ENCODE measurements at regions not wholly inside any gene's neighbourhood (a gene's known extent, or its start where the extent isn't known, plus 50 kb on each side); places are given as distances from the start of the nearest gene placed in this dataset.

DNA sequence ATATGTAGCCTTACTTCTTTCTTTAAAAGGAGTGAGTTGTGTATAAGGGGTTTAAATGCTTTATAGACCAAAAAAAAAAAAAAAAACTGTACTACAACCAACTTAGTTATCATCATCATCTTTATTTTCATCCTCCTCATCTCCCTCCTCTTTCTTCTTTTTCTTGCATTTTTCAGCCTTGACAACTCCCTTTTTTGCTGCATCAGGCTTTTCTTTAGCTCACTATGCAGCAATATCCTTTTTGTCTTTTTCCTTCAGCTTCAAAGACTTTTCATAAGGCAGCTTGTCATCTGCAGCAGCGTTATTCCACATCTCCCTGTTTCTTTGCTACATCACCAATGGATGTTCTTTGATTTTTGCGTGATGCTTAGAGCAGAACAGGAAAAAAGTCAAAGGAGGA lies 526.0 kb downstream of the ZNF608 start:
- TF ChIP-seq CBX2 (IDR thresholded peaks at IDR 0.05; ENCODE audit: low read depth, low read length) (no peak), CBX2 (CRISPR knock-in tag; IDR thresholded peaks at IDR 0.05; ENCODE audit: low read depth) (no peak), MAFF (IDR thresholded peaks at IDR 0.05; ENCODE audit: low read depth, low read length) (peak; percentile 55; the same call in 1 of the 2 replicates), MAFK (conservative IDR thresholded peaks at IDR 0.05 in 1 of 2, IDR thresholded peaks at IDR 0.05 in 1 of 2; ENCODE audit: low read length in 2 of 2) (peak; percentile 25 to 66; a peak in 2 of 4 replicates), KDM2A (CRISPR knock-in tag; IDR thresholded peaks at IDR 0.05; ENCODE audit: borderline replicate concordance, low read depth) (no peak)
- H3K4me2 ChIP-seq (ENCODE audit: low read depth, low read length): no peak overlapping the region
- ATAC-seq (no peak), FAIRE-seq (no peak), DNase-seq (ENCODE audit: low spot score) (no peak)
- no peaks in the 10 kb centered on the region for H3K36me3 ChIP-seq (replicated peaks in 1 of 2; ENCODE audit: control insufficient read depth in 1 of 2, insufficient read depth in 2 of 2, low read length in 2 of 2)
- H4K20me1 ChIP-seq (ENCODE audit: insufficient read depth, low read length): no peaks in the 10 kb centered on the region
- no peaks in the 10 kb centered on the region for H3K4me1 ChIP-seq (ENCODE audit: insufficient read depth, low read length)
- ChIA-PET POLR2A (no interaction called here), CTCF (ENCODE audit: low intra/inter-chr PET ratio, low total read pairs) (no interaction called here)
- no peaks in the 10 kb centered on the region for H3K9me3 ChIP-seq (ENCODE audit: low read length)
- WGBS (ENCODE audit: low lambda C conversion rate): 29% methylated on average over 2 of the region's 2 CpGs
- H2AFZ ChIP-seq (ENCODE audit: low read length): no peak overlapping the region
- in situ Hi-C loops (cut with HindIII; ENCODE audit: extremely low pct_ligation_motif_present, low pct_unique_long_range_greater_than_20kb) (no loop called here), intact Hi-C loops (cut with micrococcal nuclease; ENCODE audit: unreplicated experiment) (no loop called here)
- H3K27me3 ChIP-seq (ENCODE audit: control insufficient read depth in 1 of 2, insufficient read depth in 2 of 2, low read length in 2 of 2): no peaks in the 10 kb centered on the region
- no peak overlapping the region for H3K4me3 ChIP-seq (replicated peaks in 1 of 3; ENCODE audit: insufficient read depth in 1 of 3, low read depth in 2 of 3, low read length in 3 of 3)
- H3K27ac ChIP-seq (ENCODE audit: extremely low read length, insufficient read depth, low read length): no peak overlapping the region
- no TSS peak for BruUV-seq (replicated peaks)
- no peak overlapping the region for H3K9ac ChIP-seq (ENCODE audit: insufficient read depth, low read depth, low read length)
- no peaks in the 10 kb centered on the region for H3K79me2 ChIP-seq (ENCODE audit: insufficient read depth, low read length)

DNA sequence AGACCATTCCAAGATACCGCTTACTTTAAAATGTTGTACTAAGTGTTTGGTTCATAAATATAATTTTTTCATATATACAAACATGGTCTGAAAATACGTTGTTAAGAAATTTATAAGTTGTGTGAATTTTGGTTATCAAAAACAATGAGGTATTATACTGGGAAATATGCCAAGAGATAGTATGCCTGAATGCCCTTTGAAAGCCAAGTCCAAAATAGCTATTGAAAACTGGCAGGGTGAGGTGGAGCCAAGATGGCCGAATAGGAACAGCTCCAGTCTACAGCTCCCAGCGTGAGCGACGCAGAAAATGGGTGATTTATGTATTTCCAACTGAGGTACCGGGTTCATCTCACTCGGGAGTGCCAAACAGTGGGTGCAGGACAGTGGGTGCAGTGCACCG lies 533.5 kb downstream of the ZNF608 start:
- H3K27ac ChIP-seq (ENCODE audit: extremely low read length, insufficient read depth, low read length): no peak overlapping the region
- H3K9me3 ChIP-seq (ENCODE audit: low read length): 0 out of 2 replicates have a peak, but pooled peaks cover 8% of the 10 kb centered on the region
- WGBS (ENCODE audit: low lambda C conversion rate): 29% methylated on average over 4 of the region's 9 CpGs
- in situ Hi-C loops (cut with HindIII; ENCODE audit: extremely low pct_ligation_motif_present, low pct_unique_long_range_greater_than_20kb): no loop called here
- no peaks in the 10 kb centered on the region for H3K36me3 ChIP-seq (replicated peaks in 1 of 2; ENCODE audit: control insufficient read depth in 1 of 2, insufficient read depth in 2 of 2, low read length in 2 of 2)
- ChIA-PET POLR2A (no interaction called here), CTCF (ENCODE audit: low intra/inter-chr PET ratio, low total read pairs) (no interaction called here)
- H3K4me3 ChIP-seq (replicated peaks in 1 of 3; ENCODE audit: insufficient read depth in 1 of 3, low read depth in 2 of 3, low read length in 3 of 3): no peak overlapping the region
- no peak overlapping the region for H2AFZ ChIP-seq (ENCODE audit: low read length)
- H3K9ac ChIP-seq (ENCODE audit: insufficient read depth, low read depth, low read length): no peak overlapping the region
- BruUV-seq (replicated peaks): no TSS peak
- H3K4me2 ChIP-seq (ENCODE audit: low read depth, low read length): no peak overlapping the region
- DNase-seq (ENCODE audit: low spot score) (no peak), ATAC-seq (no peak), FAIRE-seq (no peak)
- no peaks in the 10 kb centered on the region for H3K27me3 ChIP-seq (ENCODE audit: control insufficient read depth in 1 of 2, insufficient read depth in 2 of 2, low read length in 2 of 2)
- no peaks in the 10 kb centered on the region for H3K4me1 ChIP-seq (ENCODE audit: insufficient read depth, low read length)
- no peaks in the 10 kb centered on the region for H3K79me2 ChIP-seq (ENCODE audit: insufficient read depth, low read length)
- intact Hi-C loops (cut with micrococcal nuclease; ENCODE audit: unreplicated experiment): no loop called here
- H4K20me1 ChIP-seq (ENCODE audit: insufficient read depth, low read length): no peaks in the 10 kb centered on the region
- TF ChIP-seq, protein P1, sequence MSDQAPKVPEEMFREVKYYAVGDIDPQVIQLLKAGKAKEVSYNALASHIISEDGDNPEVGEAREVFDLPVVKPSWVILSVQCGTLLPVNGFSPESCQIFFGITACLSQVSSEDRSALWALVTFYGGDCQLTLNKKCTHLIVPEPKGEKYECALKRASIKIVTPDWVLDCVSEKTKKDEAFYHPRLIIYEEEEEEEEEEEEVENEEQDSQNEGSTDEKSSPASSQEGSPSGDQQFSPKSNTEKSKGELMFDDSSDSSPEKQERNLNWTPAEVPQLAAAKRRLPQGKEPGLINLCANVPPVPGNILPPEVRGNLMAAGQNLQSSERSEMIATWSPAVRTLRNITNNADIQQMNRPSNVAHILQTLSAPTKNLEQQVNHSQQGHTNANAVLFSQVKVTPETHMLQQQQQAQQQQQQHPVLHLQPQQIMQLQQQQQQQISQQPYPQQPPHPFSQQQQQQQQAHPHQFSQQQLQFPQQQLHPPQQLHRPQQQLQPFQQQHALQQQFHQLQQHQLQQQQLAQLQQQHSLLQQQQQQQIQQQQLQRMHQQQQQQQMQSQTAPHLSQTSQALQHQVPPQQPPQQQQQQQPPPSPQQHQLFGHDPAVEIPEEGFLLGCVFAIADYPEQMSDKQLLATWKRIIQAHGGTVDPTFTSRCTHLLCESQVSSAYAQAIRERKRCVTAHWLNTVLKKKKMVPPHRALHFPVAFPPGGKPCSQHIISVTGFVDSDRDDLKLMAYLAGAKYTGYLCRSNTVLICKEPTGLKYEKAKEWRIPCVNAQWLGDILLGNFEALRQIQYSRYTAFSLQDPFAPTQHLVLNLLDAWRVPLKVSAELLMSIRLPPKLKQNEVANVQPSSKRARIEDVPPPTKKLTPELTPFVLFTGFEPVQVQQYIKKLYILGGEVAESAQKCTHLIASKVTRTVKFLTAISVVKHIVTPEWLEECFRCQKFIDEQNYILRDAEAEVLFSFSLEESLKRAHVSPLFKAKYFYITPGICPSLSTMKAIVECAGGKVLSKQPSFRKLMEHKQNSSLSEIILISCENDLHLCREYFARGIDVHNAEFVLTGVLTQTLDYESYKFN (CRISPR knock-in tag; conservative IDR thresholded peaks at IDR 0.05): no peak
- no peak for TF ChIP-seq ZNF547 (CRISPR knock-in tag; IDR thresholded peaks at IDR 0.05)
- TF ChIP-seq, protein P2, sequence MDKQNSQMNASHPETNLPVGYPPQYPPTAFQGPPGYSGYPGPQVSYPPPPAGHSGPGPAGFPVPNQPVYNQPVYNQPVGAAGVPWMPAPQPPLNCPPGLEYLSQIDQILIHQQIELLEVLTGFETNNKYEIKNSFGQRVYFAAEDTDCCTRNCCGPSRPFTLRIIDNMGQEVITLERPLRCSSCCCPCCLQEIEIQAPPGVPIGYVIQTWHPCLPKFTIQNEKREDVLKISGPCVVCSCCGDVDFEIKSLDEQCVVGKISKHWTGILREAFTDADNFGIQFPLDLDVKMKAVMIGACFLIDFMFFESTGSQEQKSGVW (CRISPR knock-in tag; IDR thresholded peaks at IDR 0.05; ENCODE audit: borderline replicate concordance): no peak
- TF ChIP-seq RXRA (CRISPR knock-in tag; IDR thresholded peaks at IDR 0.05): no peak
- TF ChIP-seq NCOA2 (CRISPR knock-in tag; IDR thresholded peaks at IDR 0.05): no peak
- TF ChIP-seq ZNF570 (CRISPR knock-in tag; IDR thresholded peaks at IDR 0.05; ENCODE audit: borderline replicate concordance): no peak
- TF ChIP-seq, protein P3, sequence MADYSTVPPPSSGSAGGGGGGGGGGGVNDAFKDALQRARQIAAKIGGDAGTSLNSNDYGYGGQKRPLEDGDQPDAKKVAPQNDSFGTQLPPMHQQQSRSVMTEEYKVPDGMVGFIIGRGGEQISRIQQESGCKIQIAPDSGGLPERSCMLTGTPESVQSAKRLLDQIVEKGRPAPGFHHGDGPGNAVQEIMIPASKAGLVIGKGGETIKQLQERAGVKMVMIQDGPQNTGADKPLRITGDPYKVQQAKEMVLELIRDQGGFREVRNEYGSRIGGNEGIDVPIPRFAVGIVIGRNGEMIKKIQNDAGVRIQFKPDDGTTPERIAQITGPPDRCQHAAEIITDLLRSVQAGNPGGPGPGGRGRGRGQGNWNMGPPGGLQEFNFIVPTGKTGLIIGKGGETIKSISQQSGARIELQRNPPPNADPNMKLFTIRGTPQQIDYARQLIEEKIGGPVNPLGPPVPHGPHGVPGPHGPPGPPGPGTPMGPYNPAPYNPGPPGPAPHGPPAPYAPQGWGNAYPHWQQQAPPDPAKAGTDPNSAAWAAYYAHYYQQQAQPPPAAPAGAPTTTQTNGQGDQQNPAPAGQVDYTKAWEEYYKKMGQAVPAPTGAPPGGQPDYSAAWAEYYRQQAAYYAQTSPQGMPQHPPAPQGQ (CRISPR knock-in tag; IDR thresholded peaks at IDR 0.05; ENCODE audit: borderline replicate concordance): no peak
